Omental fat pad (tissue), 3 donors: ENCODE measurements at regions not wholly inside any gene's neighbourhood (a gene's known extent, or its start where the extent isn't known, plus 50 kb on each side); places are given as distances from the start of the nearest gene placed in this dataset.

Experiments used
- ATAC-seq: fragments of 150-250 bp; one replicate; pipeline ENCODE4 v1.9.1; 2016; ENCODE audit warnings: mild to moderate bottlenecking, moderate library complexity; ENCODE audit not compliant: low FRiP score
- DNase-seq: peaks from one replicate; pipeline ENCODE4 v3.0.0-alpha.2; 2019; ENCODE audit warnings: low spot score
- CTCF ChIP-seq, 3 donors: fragments of 450-650 bp; IDR thresholded peaks; one replicate each; pipeline ENCODE4 v1.5.1; 2016 to 2017; ENCODE audit warnings: antibody characterized with exemption in 3 of 3, mild to moderate bottlenecking in 3 of 3, moderate library complexity in 2 of 3

- ATAC-seq (no peak), DNase-seq (no peak)
- no peak for TF ChIP-seq CTCF (IDR thresholded peaks at IDR 0.05)
Measured at GRCh38 chr2:118569876-118570535, 277.4 kb downstream of the EN1 start.

DNA sequence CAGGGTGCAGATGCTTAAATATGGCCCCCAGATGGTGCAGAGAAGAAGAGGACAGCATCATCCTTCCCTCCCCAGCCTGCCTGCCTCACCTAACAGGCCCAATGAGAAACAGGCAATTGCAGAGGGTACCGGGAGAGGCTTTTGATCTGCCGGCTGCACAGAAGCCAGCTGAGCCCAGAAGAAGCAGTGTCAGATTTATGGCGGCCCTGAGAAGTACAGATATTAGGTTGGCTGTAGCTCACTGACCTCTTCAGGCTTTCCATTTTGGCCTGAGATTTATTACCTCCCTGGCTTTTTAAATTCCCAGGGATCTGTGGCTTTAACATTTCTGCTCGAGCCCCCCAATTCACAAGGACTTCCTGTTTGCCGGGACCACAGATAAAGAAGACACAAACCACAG is 278.7 kb downstream of the EN1 start:
- ATAC-seq, result no peak
- TF ChIP-seq CTCF (IDR thresholded peaks at IDR 0.05), result no peak
- DNase-seq, result no peak

GRCh38 chr2:118565786-118566540 is 281.5 kb downstream of the EN1 start:
- ATAC-seq, result no peak
- no peak for DNase-seq
- TF ChIP-seq CTCF (IDR thresholded peaks at IDR 0.05), result no peak

- DNase-seq (no peak), ATAC-seq (no peak)
- no peak for TF ChIP-seq CTCF (IDR thresholded peaks at IDR 0.05)
Measured at GRCh38 chr2:118565301-118565700, 282.1 kb downstream of the EN1 start.

DNA sequence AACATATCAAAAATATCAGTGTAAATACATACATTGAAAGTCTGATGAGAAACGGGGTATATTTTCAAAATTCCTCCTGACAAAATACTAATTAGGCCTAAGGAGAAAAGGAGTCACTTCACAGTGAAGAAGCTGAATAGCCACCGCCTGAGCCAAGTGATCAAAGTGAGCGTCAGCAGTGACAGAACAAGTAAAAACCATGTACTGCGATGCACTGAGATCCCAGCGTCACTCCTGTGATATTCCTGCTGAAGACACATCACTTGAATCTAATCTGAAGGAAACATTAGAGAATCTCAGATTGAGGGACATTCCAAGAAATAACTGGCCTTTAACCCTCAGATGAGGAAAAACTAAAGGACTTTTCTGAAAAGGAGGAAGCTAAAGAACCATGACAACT is 285.3 kb downstream of the EN1 start:
- DNase-seq (no peak), ATAC-seq (no peak)
- TF ChIP-seq CTCF (IDR thresholded peaks at IDR 0.05), result no peak

DNA sequence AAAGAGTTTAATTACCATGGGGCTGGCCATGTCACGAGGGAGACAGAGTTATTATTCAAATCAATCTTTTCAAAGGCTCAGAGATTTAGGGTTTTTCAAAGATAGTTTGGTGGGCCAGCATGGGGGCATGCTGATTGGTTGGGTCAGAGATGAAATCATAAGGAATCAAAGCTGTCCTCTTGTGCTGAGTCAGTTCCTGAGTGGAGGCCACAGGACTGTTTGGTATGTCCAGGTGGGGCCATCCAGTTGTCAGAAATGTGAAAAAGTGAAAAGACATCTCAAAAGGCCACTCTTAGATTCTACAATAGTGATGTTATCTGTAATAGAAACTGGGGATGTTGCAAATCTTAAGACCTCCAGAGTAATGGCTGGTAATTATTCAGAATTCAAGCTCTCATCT is 288.6 kb downstream of the EN1 start:
- DNase-seq (no peak), ATAC-seq (no peak)
- TF ChIP-seq CTCF (IDR thresholded peaks at IDR 0.05), result no peak

DNA sequence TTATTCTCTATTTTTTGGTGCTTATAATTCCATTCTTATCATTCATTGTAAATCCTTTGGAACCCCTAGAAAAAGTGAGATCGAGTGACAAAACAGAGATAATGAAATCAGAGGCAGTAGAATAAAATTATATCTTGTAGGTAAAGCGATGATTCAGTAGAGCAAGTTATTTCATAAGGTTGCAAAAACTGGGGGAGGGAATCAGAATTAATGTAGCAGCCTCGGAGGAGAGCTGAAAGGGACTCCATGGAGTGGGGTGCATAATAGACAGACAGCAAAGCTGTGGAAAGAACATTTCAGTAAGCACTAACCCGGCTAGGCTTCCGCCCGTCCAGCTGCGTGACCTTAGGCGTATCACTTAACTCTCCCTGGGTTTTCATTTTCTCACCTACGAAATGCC is 289.7 kb downstream of the EN1 start:
- TF ChIP-seq CTCF (IDR thresholded peaks at IDR 0.05), result no peak
- ATAC-seq (no peak), DNase-seq (no peak)
